H9 (cell line): ENCODE measurements at regions not wholly inside any gene's neighbourhood (a gene's known extent, or its start where the extent isn't known, plus 50 kb on each side); places are given as distances from the start of the nearest gene placed in this dataset.

Source experiments
- DNase-seq: peaks from one replicate; pipeline ENCODE4 v3.0.0-alpha.2; 2017
- H2AFZ ChIP-seq: one replicate; pipeline ENCODE4 v1.6.1; 2013; ENCODE audit warnings: mild to moderate bottlenecking, low read length, control low read depth, moderate library complexity
- H2AK5ac ChIP-seq: 2 replicates; pipeline ENCODE4 v1.6.1; 2013; ENCODE audit warnings: low read length, control low read depth, mixed read lengths; ENCODE audit not compliant: insufficient read length
- H2BK120ac ChIP-seq: one replicate; pipeline ENCODE4 v1.6.1; 2013; ENCODE audit warnings: low read depth, mild to moderate bottlenecking, low read length, control low read depth, inconsistent platforms; ENCODE audit not compliant: poor library complexity, severe bottlenecking
- H2BK12ac ChIP-seq: 2 replicates; pipeline ENCODE4 v1.6.1; 2013; ENCODE audit warnings: low read length, control low read depth, mixed read lengths, low read depth; ENCODE audit not compliant: insufficient read length
- H2BK15ac ChIP-seq: 2 replicates; pipeline ENCODE4 v1.6.1; 2013; ENCODE audit warnings: low read depth, low read length, control low read depth
- H2BK20ac ChIP-seq: one replicate; pipeline ENCODE4 v1.6.1; 2013; ENCODE audit warnings: low read depth, mild to moderate bottlenecking, low read length, control low read depth, inconsistent platforms; ENCODE audit not compliant: poor library complexity, severe bottlenecking
- H2BK5ac ChIP-seq: 2 replicates; pipeline ENCODE4 v1.6.1; 2013; ENCODE audit warnings: low read length, control low read depth, mixed read lengths; ENCODE audit not compliant: insufficient read length
- H3K14ac ChIP-seq: 2 replicates; pipeline ENCODE4 v1.6.1; 2013; ENCODE audit warnings: low read length, control low read depth; ENCODE audit not compliant: insufficient read depth
- H3K18ac ChIP-seq: 2 replicates; pipeline ENCODE4 v1.6.1; 2013; ENCODE audit warnings: low read depth, mild to moderate bottlenecking, mixed read lengths, low read length, control low read depth; ENCODE audit not compliant: insufficient read length
- H3K23ac ChIP-seq: 2 replicates; pipeline ENCODE4 v1.6.1; 2013; ENCODE audit warnings: low read length, control low read depth, mixed read lengths, low read depth; ENCODE audit not compliant: insufficient read length
- H3K23me2 ChIP-seq: 2 replicates; pipeline ENCODE4 v1.6.1; 2013; ENCODE audit warnings: low read depth, mild to moderate bottlenecking, mixed read lengths, low read length, control low read depth; ENCODE audit not compliant: insufficient read length, poor library complexity, severe bottlenecking
- H3K27ac ChIP-seq: 2 replicates; pipeline ENCODE4 v1.5.1; 2013; ENCODE audit warnings: low read length, control low read depth, mixed read lengths, low read depth; ENCODE audit not compliant: insufficient read length
- H3K27me3 ChIP-seq: 2 replicates; pipeline ENCODE4 v1.6.1; 2013; ENCODE audit warnings: low read length, control low read depth, inconsistent platforms; ENCODE audit not compliant: insufficient read depth
- H3K4ac ChIP-seq: 2 replicates; pipeline ENCODE4 v1.6.1; 2013; ENCODE audit warnings: low read depth, mild to moderate bottlenecking, control low read depth, inconsistent platforms, low read length, moderate library complexity
- H3K4me1 ChIP-seq: 2 replicates; pipeline ENCODE4 v1.6.1; 2013; ENCODE audit warnings: low read length, control low read depth, inconsistent platforms; ENCODE audit not compliant: insufficient read depth
- H3K4me2 ChIP-seq: 2 replicates; pipeline ENCODE4 v1.6.1; 2013; ENCODE audit warnings: low read length, control low read depth, mixed read lengths; ENCODE audit not compliant: insufficient read length, insufficient read depth
- H3K56ac ChIP-seq: 2 replicates; pipeline ENCODE4 v1.6.1; 2013; ENCODE audit warnings: low read depth, mild to moderate bottlenecking, mixed read lengths, low read length, control low read depth; ENCODE audit not compliant: insufficient read length
- H3K79me1 ChIP-seq: 2 replicates; pipeline ENCODE4 v1.6.1; 2013; ENCODE audit warnings: low read depth, mild to moderate bottlenecking, moderate library complexity, low read length, control low read depth, inconsistent platforms; ENCODE audit not compliant: insufficient read depth, poor library complexity, severe bottlenecking
- H3K79me2 ChIP-seq: 2 replicates; pipeline ENCODE4 v1.6.1; 2013; ENCODE audit warnings: low read length, control low read depth, inconsistent platforms; ENCODE audit not compliant: insufficient read depth
- H3K9ac ChIP-seq: 2 replicates; pipeline ENCODE4 v1.6.1; 2013; ENCODE audit warnings: low read length, control low read depth, mixed read lengths; ENCODE audit not compliant: insufficient read length; ENCODE audit errors: extremely low read depth
- H3K9me3 ChIP-seq: one replicate; pipeline ENCODE4 v1.6.1; 2013; ENCODE audit warnings: low read depth, low read length, inconsistent platforms; ENCODE audit not compliant: control insufficient read depth
- H3T11ph ChIP-seq: one replicate; pipeline ENCODE4 v1.6.1; 2013; ENCODE audit warnings: mild to moderate bottlenecking, low read length, control low read depth, inconsistent platforms
- H4K20me1 ChIP-seq: one replicate; pipeline ENCODE4 v1.6.1; 2013; ENCODE audit not compliant: control insufficient read depth, insufficient read length, insufficient read depth
- H4K5ac ChIP-seq: 2 replicates; pipeline ENCODE4 v1.6.1; 2013; ENCODE audit warnings: low read depth, mild to moderate bottlenecking, mixed read lengths, low read length, control low read depth; ENCODE audit not compliant: insufficient read length
- H4K8ac ChIP-seq: replicated peaks from 2 replicates; pipeline ENCODE4 v1.6.1; 2013; ENCODE audit warnings: low read length, control low read depth, mixed read lengths, low read depth; ENCODE audit not compliant: insufficient read length
- H4K91ac ChIP-seq: 2 replicates; pipeline ENCODE4 v1.6.1; 2013; ENCODE audit warnings: low read depth, mild to moderate bottlenecking, moderate library complexity, mixed read lengths, low read length, control low read depth; ENCODE audit not compliant: insufficient read length
- H3K27ac Mint-ChIP-seq, 3 experiments: 2 replicates in 2 of 3; 3 replicates in 1 of 3; pipeline ENCODE4 v1.8.0; 2020 to 2021; ENCODE audit warnings: mixed read lengths in 3 of 3, mild to moderate bottlenecking in 1 of 3, moderate library complexity in 1 of 3
- H3K27me3 Mint-ChIP-seq: 2 replicates; pipeline ENCODE4 v1.8.0; 2021; ENCODE audit warnings: low read depth, mild to moderate bottlenecking, moderate library complexity, mixed read lengths
- H3K36me3 Mint-ChIP-seq, 3 experiments: 2 replicates in 2 of 3; 3 replicates in 1 of 3; pipeline ENCODE4 v1.8.0; 2020 to 2021; ENCODE audit warnings: low read depth in 3 of 3, mixed read lengths in 3 of 3; ENCODE audit not compliant: insufficient read depth in 1 of 3
- H3K4me1 Mint-ChIP-seq, 2 experiments: 2 replicates each; pipeline ENCODE4 v1.8.0; 2020; ENCODE audit warnings: mixed read lengths in 2 of 2
- H3K4me3 Mint-ChIP-seq, 2 experiments: 2 replicates in 1 of 2; 3 replicates in 1 of 2; pipeline ENCODE4 v1.8.0; 2020 to 2021; ENCODE audit warnings: mild to moderate bottlenecking in 2 of 2, mixed read lengths in 2 of 2, moderate library complexity in 1 of 2
- H3K9me3 Mint-ChIP-seq, 2 experiments: 2 replicates in 1 of 2; 3 replicates in 1 of 2; pipeline ENCODE4 v1.8.0; 2020; ENCODE audit warnings: mild to moderate bottlenecking in 2 of 2, mixed read lengths in 2 of 2, moderate library complexity in 1 of 2
- CTCF ChIP-seq: fragments of 200-600 bp; sonication (generic); conservative IDR thresholded peaks from 3 replicates; pipeline ENCODE4 v1.8.0; 2021; ENCODE audit warnings: antibody characterized with exemption, mild to moderate bottlenecking
- WGBS: extraction: QIAGEN DNeasy Blood & Tissue Kit; methylation state at CpG from one replicate; pipeline ENCODE4 v1.1.7; 2013; ENCODE audit warnings: missing lambda C conversion rate, low lambda C conversion rate, mixed read lengths; ENCODE audit not compliant: insufficient read length; ENCODE audit errors: extremely low coverage; 5-methylcytosine and 5-hydroxymethylcytosine counted together

GRCh38 chr1:228898582-228898992 is 163.3 kb downstream of the RHOU start:
- TF ChIP-seq CTCF: no peak
- peaks cover 22 to 25% of the 10 kb centered on the region in 2 experiments for H3K4me1 Mint-ChIP-seq
- H2BK20ac ChIP-seq: no peak overlapping the region

More at GRCh38 chr1:228898582-228898992, 163.3 kb downstream of the RHOU start:
- Histone ChIP-seq H2BK15ac (no peak overlapping the region), H3K14ac (no peak overlapping the region), H3K4ac (no peak overlapping the region), H3K4me2 (no peak overlapping the region), H4K8ac (no peak overlapping the region), H3K79me2 (no peaks in the 10 kb centered on the region), H2AFZ (no peak overlapping the region), H2AK5ac (no peak overlapping the region), H3K27ac (no peak overlapping the region), H3K9me3 (no peaks in the 10 kb centered on the region), H2BK5ac (no peak overlapping the region), H3K4me1 (peaks cover 2% of the 10 kb centered on the region; the same call in 1 of the 2 replicates), H3T11ph (no peak overlapping the region), H3K23me2 (no peaks in the 10 kb centered on the region), H3K9ac (no peak overlapping the region), H4K5ac (no peak overlapping the region), H4K20me1 (no peaks in the 10 kb centered on the region), H2BK120ac (no peak overlapping the region), H3K18ac (no peak overlapping the region), H3K27me3 (no peaks in the 10 kb centered on the region), H3K23ac (no peak overlapping the region), H2BK12ac (no peak overlapping the region), H3K56ac (no peak overlapping the region), H4K91ac (no peak overlapping the region), H3K79me1 (no peaks in the 10 kb centered on the region)
- WGBS: no CpG with 5 or more reads among the region's 8 CpGs
- no peak for DNase-seq
- H3K27ac Mint-ChIP-seq: no peak overlapping the region
- H3K27me3 Mint-ChIP-seq: peaks cover 6% of the 10 kb centered on the region
- H3K9me3 Mint-ChIP-seq: no peaks in the 10 kb centered on the region
- H3K36me3 Mint-ChIP-seq: no peaks in the 10 kb centered on the region
- no peak overlapping the region for H3K4me3 Mint-ChIP-seq
